Body of pancreas (tissue), 4 donors: ENCODE measurements at regions not wholly inside any gene's neighbourhood (a gene's known extent, or its start where the extent isn't known, plus 50 kb on each side); places are given as distances from the start of the nearest gene placed in this dataset.

ENCODE experiments used
- CTCF ChIP-seq, 7 experiments: fragments of 450-650 bp in 4 of 7; fragments of 200-600 bp in 3 of 7; sonication (generic) in 3 of 7; IDR thresholded peaks; one replicate each; pipeline ENCODE4 v1.5.1; 2016 to 2019; ENCODE audit warnings: antibody characterized with exemption in 7 of 7
- POLR2A ChIP-seq, 3 donors: fragments of 450-650 bp; IDR thresholded peaks; one replicate each; pipeline ENCODE4 v1.6.1; 2016; ENCODE audit warnings: antibody characterized with exemption in 3 of 3, mild to moderate bottlenecking in 2 of 3

DNA sequence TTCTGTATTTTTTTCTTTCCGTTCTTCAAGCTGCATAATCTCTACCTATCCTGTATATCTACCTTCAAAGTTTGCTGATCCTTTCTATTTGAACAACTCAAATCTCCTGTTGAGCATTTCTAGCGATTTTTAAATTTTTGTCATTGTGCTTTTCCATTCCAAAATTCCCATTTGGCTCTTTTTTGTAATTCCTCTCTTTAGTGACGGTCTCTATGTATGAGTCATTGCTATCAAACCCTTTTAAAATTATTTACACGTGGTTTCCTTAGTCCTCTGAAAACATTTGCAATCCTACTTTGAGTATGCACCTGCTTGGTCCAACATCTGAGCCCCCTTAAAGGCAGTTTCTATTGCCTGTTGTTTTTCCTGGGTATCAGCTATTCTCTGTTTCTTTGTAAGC lies 100.5 kb upstream of the FOXC1 start:
- TF ChIP-seq CTCF (IDR thresholded peaks at IDR 0.05) (no peak), POLR2A (IDR thresholded peaks at IDR 0.05) (no peak)
